SU-DHL-6 (cell line): ENCODE measurements at regions not wholly inside any gene's neighbourhood (a gene's known extent, or its start where the extent isn't known, plus 50 kb on each side); places are given as distances from the start of the nearest gene placed in this dataset.

ENCODE experiments used
- CTCF ChIP-seq: fragments of 200-600 bp; sonication (generic); IDR thresholded peaks from one replicate; pipeline ENCODE4 v1.5.1; 2017; ENCODE audit warnings: antibody characterized with exemption, mild to moderate bottlenecking, low read length, moderate library complexity; ENCODE audit not compliant: insufficient read depth, poor library complexity, severe bottlenecking
- EZH2phosphoT487 ChIP-seq: fragments of 200-600 bp; sonication (generic), shearing (Covaris generic); conservative IDR thresholded peaks from 2 replicates; pipeline ENCODE4 v1.6.1; 2018; ENCODE audit warnings: mild to moderate bottlenecking, antibody characterized with exemption, low read length, moderate library complexity, mixed read lengths

GRCh38 chr11:127816962-127817361 lies 770.4 kb downstream of the ETS1 start:
- TF ChIP-seq CTCF (no peak), EZH2phosphoT487 (no peak)
